PC-3 (cell line): ENCODE measurements at regions not wholly inside any gene's neighbourhood (a gene's known extent, or its start where the extent isn't known, plus 50 kb on each side); places are given as distances from the start of the nearest gene placed in this dataset.
"Not testable (repeated sequence)": the region's sequence is repeated elsewhere in the genome, so short reads cannot be mapped to it uniquely, and the experiment has no call there.

ENCODE experiments used
- ATAC-seq: fragments of 200-7000 bp; cut with Tn5 transposase; 2 replicates; pipeline ENCODE4 v1.9.1; 2020; ENCODE audit warnings: mild to moderate bottlenecking, moderate library complexity
- BruUV-seq: library from RNA; stranded (reverse); fragments of 400-500 nt; replicated peaks from 2 replicates; lab custom pipeline; 2021; lab: Mats Ljungman, UMichigan
- CTCF ChIA-PET: fragments of 300-600 bp; sonication (Branson Sonifier 250); formaldehyde crosslinking; loops from one replicate; lab custom pipeline; 2022; ENCODE audit warnings: antibody characterized with exemption; lab: Charles Lee
- POLR2A ChIA-PET: fragments of 300-600 bp; sonication (Branson Sonifier 250); formaldehyde crosslinking; loops from one replicate; lab custom pipeline; 2022; ENCODE audit warnings: antibody characterized with exemption; ENCODE audit not compliant: unreplicated experiment; lab: Charles Lee
- DNase-seq: peaks from one replicate; pipeline ENCODE4 v3.0.0-alpha.2; 2015
- H2AFZ ChIP-seq: fragments of 300-600 bp; sonication (generic); 2 replicates; pipeline ENCODE4 v1.6.0; 2016; ENCODE audit warnings: antibody characterized with exemption, low read length
- H3F3A ChIP-seq: fragments of 300-600 bp; sonication (generic); one replicate; pipeline ENCODE4 v1.6.0; 2017; ENCODE audit warnings: antibody characterized with exemption, low read length, control low read depth, mild to moderate bottlenecking; ENCODE audit not compliant: unreplicated experiment
- H3K27ac ChIP-seq: fragments of 300-600 bp; sonication (generic); 2 replicates; pipeline ENCODE4 v1.5.1; 2016; ENCODE audit warnings: mild to moderate bottlenecking, low read length
- H3K27me3 ChIP-seq: fragments of 300-600 bp; sonication (generic); 2 replicates; pipeline ENCODE4 v1.6.1; 2016; ENCODE audit warnings: low read length, mixed read lengths
- H3K36me3 ChIP-seq: fragments of 300-600 bp; sonication (generic); 2 replicates; pipeline ENCODE4 v1.6.1; 2016; ENCODE audit warnings: low read depth, mixed run types, low read length, mixed read lengths
- H3K4me1 ChIP-seq: fragments of 300-600 bp; sonication (generic); 2 replicates; pipeline ENCODE4 v1.5.1; 2016; ENCODE audit warnings: low read length; ENCODE audit not compliant: insufficient read depth
- H3K4me2 ChIP-seq: fragments of 300-600 bp; sonication (generic); 2 replicates; pipeline ENCODE4 v1.6.0; 2016; ENCODE audit warnings: low read length
- H3K4me3 ChIP-seq: fragments of 300-600 bp; sonication (generic); 2 replicates; pipeline ENCODE4 v1.5.1; 2016; ENCODE audit warnings: mild to moderate bottlenecking, low read length, mixed read lengths
- H3K79me2 ChIP-seq: fragments of 300-600 bp; sonication (generic); 2 replicates; pipeline ENCODE4 v1.6.1; 2017; ENCODE audit warnings: low read length, mixed read lengths
- H3K9ac ChIP-seq: fragments of 300-600 bp; sonication (generic); 2 replicates; pipeline ENCODE4 v1.6.0; 2016; ENCODE audit warnings: mild to moderate bottlenecking, low read length
- H3K9me2 ChIP-seq: fragments of 300-600 bp; sonication (generic); replicated peaks from 2 replicates; pipeline ENCODE4 v1.6.1; 2016; ENCODE audit warnings: mixed run types, low read length, mixed read lengths
- H3K9me3 ChIP-seq: fragments of 300-600 bp; sonication (generic); 2 replicates; pipeline ENCODE4 v1.6.1; 2016; ENCODE audit warnings: low read length, mixed read lengths
- H4K20me1 ChIP-seq: fragments of 300-600 bp; sonication (generic); 2 replicates; pipeline ENCODE4 v1.6.1; 2016; ENCODE audit warnings: low read length, mixed read lengths
- CTCF ChIP-seq: fragments of 300-600 bp; sonication (generic); conservative IDR thresholded peaks from 2 replicates; pipeline ENCODE4 v1.5.1; 2017; ENCODE audit warnings: antibody characterized with exemption, low read depth, mild to moderate bottlenecking, low read length
- EZH2 ChIP-seq: fragments of 300-600 bp; sonication (generic); IDR thresholded peaks from one replicate; pipeline ENCODE4 v1.6.1; 2017; ENCODE audit warnings: antibody characterized with exemption, mild to moderate bottlenecking, low read length; ENCODE audit not compliant: unreplicated experiment
- EZH2phosphoT487 ChIP-seq: fragments of 300-600 bp; sonication (generic); IDR thresholded peaks from 2 replicates; pipeline ENCODE4 v1.6.1; 2018; ENCODE audit warnings: mild to moderate bottlenecking, antibody characterized with exemption, low read length, borderline replicate concordance
- intact Hi-C: fragments of 100-400 bp; cut with micrococcal nuclease; formaldehyde crosslinking; loops from 2 replicates; pipeline ENCODE4 v1.9.0; 2023

GRCh38 chr17:19470530-19471261 is 59.7 kb downstream of the RNF112 start:
- Histone ChIP-seq H2AFZ (no peak overlapping the region), H3K9ac (no peak overlapping the region), H3F3A (no peaks in the 10 kb centered on the region), H3K4me3 (no peak overlapping the region), H3K79me2 (no peaks in the 10 kb centered on the region), H3K27me3 (no peaks in the 10 kb centered on the region), H3K27ac (no peak overlapping the region), H3K36me3 (no peaks in the 10 kb centered on the region), H3K4me2 (no peak overlapping the region), H3K9me2 (no peaks in the 10 kb centered on the region), H3K9me3 (no peaks in the 10 kb centered on the region), H3K4me1 (no peaks in the 10 kb centered on the region), H4K20me1 (no peaks in the 10 kb centered on the region)
- CTCF ChIA-PET, result no interaction called here
- POLR2A ChIA-PET, result no interaction called here
- ATAC-seq (no peak), DNase-seq (no peak)
- intact Hi-C loops, result no loop called here
- BruUV-seq, result no TSS peak
- no peak for TF ChIP-seq CTCF
- no peak for TF ChIP-seq EZH2phosphoT487
- TF ChIP-seq EZH2, result no peak

GRCh38 chr17:19474405-19474804 is 59.2 kb upstream of the SLC47A1 start:
- POLR2A ChIA-PET, intact Hi-C loops: not testable (repeated sequence)

GRCh38 chr17:19475800-19476199 is 57.9 kb upstream of the SLC47A1 start:
- H3K36me3 ChIP-seq, intact Hi-C loops, H3K79me2 ChIP-seq, H3K4me2 ChIP-seq, CTCF ChIA-PET, H3K4me3 ChIP-seq, BruUV-seq, ATAC-seq, POLR2A ChIA-PET, H3K9me3 ChIP-seq, H3K9ac ChIP-seq, H3K27ac ChIP-seq, H3K27me3 ChIP-seq, H2AFZ ChIP-seq, H3K4me1 ChIP-seq, DNase-seq, H3K9me2 ChIP-seq, H3F3A ChIP-seq, H4K20me1 ChIP-seq: not testable (repeated sequence)

More at GRCh38 chr17:19474405-19474804, 59.2 kb upstream of the SLC47A1 start:
- H3K4me2 ChIP-seq, H3K4me1 ChIP-seq, H3K9me2 ChIP-seq, H3K27ac ChIP-seq, H3K27me3 ChIP-seq, H3K9ac ChIP-seq, ATAC-seq, H3K4me3 ChIP-seq, H3K79me2 ChIP-seq, DNase-seq, H3K9me3 ChIP-seq, H3K36me3 ChIP-seq, H3F3A ChIP-seq, H2AFZ ChIP-seq, H4K20me1 ChIP-seq, CTCF ChIA-PET, BruUV-seq: not testable (repeated sequence)

- Histone ChIP-seq H4K20me1 (no peaks in the 10 kb centered on the region), H3K27ac (no peak overlapping the region), H3K9ac (no peak overlapping the region), H2AFZ (no peak overlapping the region), H3K27me3 (no peaks in the 10 kb centered on the region), H3K9me3 (no peaks in the 10 kb centered on the region), H3K4me1 (no peaks in the 10 kb centered on the region), H3K4me3 (no peak overlapping the region), H3K36me3 (no peaks in the 10 kb centered on the region), H3K4me2 (no peak overlapping the region), H3F3A (no peaks in the 10 kb centered on the region), H3K79me2 (no peaks in the 10 kb centered on the region), H3K9me2 (no peaks in the 10 kb centered on the region)
- TF ChIP-seq EZH2phosphoT487, result no peak
- TF ChIP-seq CTCF, result no peak
- no peak for TF ChIP-seq EZH2
- CTCF ChIA-PET, result no interaction called here
- BruUV-seq, result no TSS peak
- DNase-seq (peak; percentile 63), ATAC-seq (no peak)
- POLR2A ChIA-PET, result no interaction called here
- intact Hi-C loops, result no loop called here
These were observed 51.1 kb upstream of the SLC47A1 start for GRCh38 chr17:19482576-19482975.
